Activated T-cell treated with anti-CD3 and anti-CD28 coated beads, Interleukin-2, amount 50 U/mL, for 24 hours (primary cell): ENCODE measurements at regions not wholly inside any gene's neighbourhood (a gene's known extent, or its start where the extent isn't known, plus 50 kb on each side); places are given as distances from the start of the nearest gene placed in this dataset.
"Not testable (repeated sequence)": the region's sequence is repeated elsewhere in the genome, so short reads cannot be mapped to it uniquely, and the experiment has no call there.

Experiments used
- DNase-seq: peaks from one replicate; pipeline ENCODE4 v3.0.0-alpha.2; 2020
- H3K27ac Mint-ChIP-seq: 2 replicates; pipeline ENCODE4 v1.8.0; 2020; ENCODE audit warnings: mild to moderate bottlenecking, mixed read lengths
- H3K27me3 Mint-ChIP-seq: 2 replicates; pipeline ENCODE4 v1.8.0; 2020; ENCODE audit warnings: mixed read lengths
- H3K36me3 Mint-ChIP-seq: 2 replicates; pipeline ENCODE4 v1.8.0; 2020; ENCODE audit warnings: low read depth, mixed read lengths
- H3K4me1 Mint-ChIP-seq: 2 replicates; pipeline ENCODE4 v1.8.0; 2020; ENCODE audit warnings: low read depth, mixed read lengths
- H3K4me3 Mint-ChIP-seq: 2 replicates; pipeline ENCODE4 v1.8.0; 2020; ENCODE audit warnings: mild to moderate bottlenecking, moderate library complexity, mixed read lengths
- H3K9me3 Mint-ChIP-seq: 2 replicates; pipeline ENCODE4 v1.8.0; 2020; ENCODE audit warnings: mixed read lengths

GRCh38 chr13:81987159-81987558, 1646.2 kb upstream of the SPRY2 start:
- H3K4me1 Mint-ChIP-seq, result no peaks in the 10 kb centered on the region
- peaks cover 31% of the 10 kb centered on the region for H3K9me3 Mint-ChIP-seq
- no peaks in the 10 kb centered on the region for H3K36me3 Mint-ChIP-seq
- no peak for DNase-seq
- H3K4me3 Mint-ChIP-seq, result no peak overlapping the region
- no peaks in the 10 kb centered on the region for H3K27me3 Mint-ChIP-seq
- no peak overlapping the region for H3K27ac Mint-ChIP-seq

- Mint-ChIP-seq H3K4me1 (no peaks in the 10 kb centered on the region), H3K4me3 (no peak overlapping the region), H3K36me3 (no peaks in the 10 kb centered on the region), H3K27ac (no peak overlapping the region), H3K9me3 (peaks cover 38% of the 10 kb centered on the region), H3K27me3 (no peaks in the 10 kb centered on the region)
- no peak for DNase-seq
These were observed 1645.4 kb upstream of the SPRY2 start for GRCh38 chr13:81986308-81986707.

GRCh38 chr13:81957121-81957520, 1616.2 kb upstream of the SPRY2 start:
- no peaks in the 10 kb centered on the region for H3K27me3 Mint-ChIP-seq

GRCh38 chr13:81929988-81930387, 1589.1 kb upstream of the SPRY2 start:
- Mint-ChIP-seq H3K27ac (no peak overlapping the region), H3K4me1 (no peaks in the 10 kb centered on the region), H3K27me3 (no peaks in the 10 kb centered on the region), H3K36me3 (no peaks in the 10 kb centered on the region), H3K9me3 (peaks cover 16% of the 10 kb centered on the region), H3K4me3 (no peak overlapping the region)
- no peak for DNase-seq

More at GRCh38 chr13:81957121-81957520, 1616.2 kb upstream of the SPRY2 start:
- DNase-seq, result no peak
- H3K9me3 Mint-ChIP-seq, result peaks cover 17% of the 10 kb centered on the region
- no peaks in the 10 kb centered on the region for H3K4me1 Mint-ChIP-seq
- no peak overlapping the region for H3K27ac Mint-ChIP-seq
- no peak overlapping the region for H3K4me3 Mint-ChIP-seq
- H3K36me3 Mint-ChIP-seq, result no peaks in the 10 kb centered on the region

GRCh38 chr13:81927347-81927746, 1586.4 kb upstream of the SPRY2 start:
- Mint-ChIP-seq H3K9me3 (peaks cover 6% of the 10 kb centered on the region), H3K4me3 (no peak overlapping the region), H3K4me1 (no peaks in the 10 kb centered on the region), H3K27me3 (no peaks in the 10 kb centered on the region), H3K36me3 (no peaks in the 10 kb centered on the region), H3K27ac (no peak overlapping the region)
- no peak for DNase-seq

- Mint-ChIP-seq H3K36me3 (no peaks in the 10 kb centered on the region), H3K27me3 (no peaks in the 10 kb centered on the region), H3K4me3 (no peak overlapping the region), H3K4me1 (no peaks in the 10 kb centered on the region), H3K9me3 (peaks cover 7% of the 10 kb centered on the region), H3K27ac (no peak overlapping the region)
- DNase-seq, result no peak
These were observed 1576.9 kb upstream of the SPRY2 start for GRCh38 chr13:81917810-81918209.

GRCh38 chr13:81916461-81916860, 1575.5 kb upstream of the SPRY2 start:
- H3K9me3 Mint-ChIP-seq, result peaks cover 7% of the 10 kb centered on the region
- H3K27ac Mint-ChIP-seq, result no peak overlapping the region
- H3K27me3 Mint-ChIP-seq, result no peaks in the 10 kb centered on the region
- no peaks in the 10 kb centered on the region for H3K36me3 Mint-ChIP-seq
- no peak overlapping the region for H3K4me3 Mint-ChIP-seq
- DNase-seq, result no peak
- H3K4me1 Mint-ChIP-seq, result no peaks in the 10 kb centered on the region

GRCh38 chr13:81907787-81908372, 1567.0 kb upstream of the SPRY2 start:
- Mint-ChIP-seq H3K4me3 (no peak overlapping the region), H3K36me3 (no peaks in the 10 kb centered on the region), H3K27ac (no peak overlapping the region), H3K9me3 (peaks cover 2% of the 10 kb centered on the region), H3K27me3 (no peaks in the 10 kb centered on the region), H3K4me1 (no peaks in the 10 kb centered on the region)
- DNase-seq, result no peak

- H3K4me3 Mint-ChIP-seq, result no peak overlapping the region
- no peak overlapping the region for H3K27ac Mint-ChIP-seq
- no peaks in the 10 kb centered on the region for H3K27me3 Mint-ChIP-seq
- H3K36me3 Mint-ChIP-seq, result no peaks in the 10 kb centered on the region
- no peak for DNase-seq
- no peaks in the 10 kb centered on the region for H3K4me1 Mint-ChIP-seq
- H3K9me3 Mint-ChIP-seq, result peaks cover 31% of the 10 kb centered on the region
These were observed 1547.9 kb upstream of the SPRY2 start for GRCh38 chr13:81888855-81889254.

- peaks cover 13% of the 10 kb centered on the region for H3K9me3 Mint-ChIP-seq
- H3K36me3 Mint-ChIP-seq, result no peaks in the 10 kb centered on the region
- DNase-seq, result no peak
- H3K4me3 Mint-ChIP-seq, result no peak overlapping the region
- no peaks in the 10 kb centered on the region for H3K27me3 Mint-ChIP-seq
- H3K4me1 Mint-ChIP-seq, result no peaks in the 10 kb centered on the region
- no peak overlapping the region for H3K27ac Mint-ChIP-seq
These were observed 1534.0 kb upstream of the SPRY2 start for GRCh38 chr13:81874681-81875661.

GRCh38 chr13:81874253-81874652, 1533.3 kb upstream of the SPRY2 start:
- H3K36me3 Mint-ChIP-seq, result no peaks in the 10 kb centered on the region
- no peak for DNase-seq
- no peaks in the 10 kb centered on the region for H3K27me3 Mint-ChIP-seq
- H3K27ac Mint-ChIP-seq, result no peak overlapping the region
- H3K4me1 Mint-ChIP-seq, result no peaks in the 10 kb centered on the region
- no peak overlapping the region for H3K4me3 Mint-ChIP-seq
- H3K9me3 Mint-ChIP-seq, result peaks cover 17% of the 10 kb centered on the region

GRCh38 chr13:81872581-81872980, 1531.7 kb upstream of the SPRY2 start:
- Mint-ChIP-seq H3K27me3 (no peaks in the 10 kb centered on the region), H3K4me3 (no peak overlapping the region), H3K9me3 (peaks cover 24% of the 10 kb centered on the region), H3K36me3 (no peaks in the 10 kb centered on the region), H3K27ac (no peak overlapping the region), H3K4me1 (no peaks in the 10 kb centered on the region)
- DNase-seq, result no peak

GRCh38 chr13:81871751-81872325, 1530.9 kb upstream of the SPRY2 start:
- not testable (repeated sequence) for H3K27me3 Mint-ChIP-seq, DNase-seq, H3K36me3 Mint-ChIP-seq, H3K4me1 Mint-ChIP-seq, H3K27ac Mint-ChIP-seq, H3K4me3 Mint-ChIP-seq
- H3K9me3 Mint-ChIP-seq, result peaks cover 24% of the 10 kb centered on the region

GRCh38 chr13:81848291-81848690, 1507.4 kb upstream of the SPRY2 start:
- Mint-ChIP-seq H3K9me3 (peaks cover 6% of the 10 kb centered on the region), H3K27ac (no peak overlapping the region), H3K4me1 (no peaks in the 10 kb centered on the region), H3K27me3 (no peaks in the 10 kb centered on the region), H3K4me3 (no peak overlapping the region), H3K36me3 (no peaks in the 10 kb centered on the region)
- no peak for DNase-seq

- Mint-ChIP-seq H3K27ac (no peak overlapping the region), H3K9me3 (peaks cover 4% of the 10 kb centered on the region), H3K27me3 (no peaks in the 10 kb centered on the region), H3K4me1 (no peaks in the 10 kb centered on the region), H3K36me3 (no peaks in the 10 kb centered on the region), H3K4me3 (no peak overlapping the region)
- no peak for DNase-seq
These were observed 1505.8 kb upstream of the SPRY2 start for GRCh38 chr13:81846771-81847170.
